SH-SY5Y (cell line): ENCODE measurements at regions not wholly inside any gene's neighbourhood (a gene's known extent, or its start where the extent isn't known, plus 50 kb on each side); places are given as distances from the start of the nearest gene placed in this dataset.

ENCODE experiments used
- GATA2 ChIP-seq: IDR thresholded peaks from 2 replicates; pipeline ENCODE4 v1.6.1; 2011; ENCODE audit warnings: mild to moderate bottlenecking, low read depth, low read length
- GATA3 ChIP-seq: IDR thresholded peaks from 2 replicates; pipeline ENCODE4 v1.6.1; 2011; ENCODE audit warnings: low read depth, mild to moderate bottlenecking, low read length, moderate library complexity

- TF ChIP-seq GATA3 (no peak), GATA2 (no peak)
Observed at GRCh38 chr11:23010790-23011335, 150.6 kb upstream of the CCDC179 start.

DNA sequence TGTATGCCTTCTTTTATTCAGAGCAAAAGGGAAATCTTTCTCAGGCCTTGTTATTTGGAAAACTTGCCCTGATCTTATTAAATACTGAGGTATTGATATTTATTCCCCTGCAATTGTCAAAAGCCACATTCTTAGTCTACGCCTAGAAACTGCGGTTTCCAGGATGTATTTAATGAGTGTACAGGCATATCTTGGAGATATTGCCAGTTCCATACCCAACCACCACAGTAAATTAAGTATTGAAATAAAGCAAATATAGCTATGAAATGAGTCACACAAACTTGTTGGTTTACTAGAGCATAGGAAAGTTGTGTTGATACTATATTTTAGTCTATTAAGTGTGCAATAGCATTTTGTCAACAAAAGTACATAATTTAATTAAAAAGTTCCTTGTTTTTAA is 152.7 kb upstream of the CCDC179 start:
- TF ChIP-seq GATA2 (no peak), GATA3 (no peak)

GRCh38 chr11:23013509-23013908 is 153.2 kb upstream of the CCDC179 start:
- no peak for TF ChIP-seq GATA2
- TF ChIP-seq GATA3, result no peak

DNA sequence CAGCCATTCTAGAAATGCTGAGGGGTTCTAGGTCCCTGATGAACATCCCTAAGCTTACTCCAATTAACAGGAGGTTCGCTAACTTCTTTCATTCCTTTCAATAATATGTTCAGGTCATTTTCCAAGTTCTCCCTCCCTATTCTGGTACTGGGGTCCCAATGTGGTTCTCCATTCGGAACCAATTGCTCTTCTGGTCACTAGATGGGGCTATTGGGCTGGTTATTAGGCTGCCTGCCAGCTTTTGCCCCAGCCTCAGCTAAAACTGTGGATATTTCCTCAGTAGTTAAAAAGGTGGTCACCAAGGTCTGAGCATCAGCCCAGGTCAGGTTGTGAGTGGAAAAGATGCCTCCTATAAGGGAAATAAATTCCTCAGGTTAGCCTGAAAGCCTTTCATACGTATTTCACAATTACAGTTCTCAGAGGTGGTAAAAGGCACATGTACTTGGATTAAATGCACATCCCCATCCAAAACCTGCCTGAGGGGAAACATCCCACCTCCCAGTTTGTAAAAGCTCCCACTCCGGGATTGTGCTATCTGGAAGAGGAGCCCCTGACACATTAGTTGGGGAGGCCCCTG is 161.1 kb upstream of the CCDC179 start:
- TF ChIP-seq GATA2, result no peak
- TF ChIP-seq GATA3, result no peak

DNA sequence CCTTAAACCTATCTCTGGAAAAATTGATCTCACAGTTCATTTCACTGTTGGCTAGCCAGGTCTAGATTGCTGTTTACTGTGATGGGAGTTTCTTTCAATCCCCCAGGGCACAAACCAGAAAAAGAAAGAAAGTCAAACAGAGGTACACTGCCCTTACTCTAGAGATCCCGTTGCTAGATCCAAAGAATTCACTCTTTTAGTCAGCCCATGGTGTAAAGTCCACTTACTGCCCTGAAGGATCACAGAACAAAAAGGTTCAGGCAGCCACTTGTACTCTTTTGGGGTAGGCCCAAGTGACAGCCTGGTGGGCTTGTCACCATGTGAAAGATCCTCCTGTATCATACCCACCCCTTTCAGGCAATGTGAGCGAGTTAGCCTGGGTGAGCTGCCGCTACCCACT is 162.6 kb upstream of the CCDC179 start:
- TF ChIP-seq GATA2, result no peak
- no peak for TF ChIP-seq GATA3

DNA sequence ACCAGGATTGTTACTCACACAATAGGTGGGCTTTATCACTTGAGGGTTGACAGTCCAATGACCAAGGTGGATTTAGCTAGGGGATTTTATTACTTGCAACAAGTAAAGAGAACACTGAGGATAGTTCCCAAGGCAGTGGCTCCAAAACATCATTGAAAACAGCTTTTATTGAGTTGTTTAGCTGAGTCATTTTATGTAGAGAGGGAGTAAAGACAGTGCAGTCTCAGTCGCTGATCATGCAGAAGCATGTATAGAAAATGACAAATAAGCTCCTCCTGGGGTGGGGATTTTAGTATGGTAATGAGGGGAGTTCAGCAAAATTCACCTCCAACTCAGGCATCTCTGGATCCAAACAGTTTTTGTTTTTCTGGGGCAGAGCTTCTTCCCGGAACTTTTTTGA is 163.0 kb upstream of the CCDC179 start:
- no peak for TF ChIP-seq GATA2
- TF ChIP-seq GATA3, result no peak

DNA sequence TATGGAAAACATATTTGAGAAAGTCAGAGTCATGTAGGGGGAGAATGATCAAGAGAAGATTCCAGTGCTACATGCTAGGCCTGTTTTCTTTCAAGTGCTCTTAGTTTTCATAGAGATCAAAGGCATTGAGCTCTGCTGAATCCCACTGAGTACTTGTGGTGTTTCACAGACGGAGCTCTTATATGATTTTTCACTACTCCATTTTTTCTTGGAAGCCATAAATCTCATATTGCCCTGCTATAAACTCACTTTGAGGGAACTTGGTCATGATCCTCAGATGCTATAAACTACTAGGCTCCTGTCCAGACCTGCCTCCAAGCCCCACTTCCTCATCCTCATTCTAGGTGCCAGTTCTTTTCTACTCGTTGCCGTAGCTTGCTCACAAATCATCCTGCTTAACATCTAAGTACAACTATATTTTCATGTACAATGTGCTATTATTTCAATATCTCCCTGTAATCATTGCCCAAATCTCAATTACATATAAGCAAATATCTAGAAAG is 180.8 kb upstream of the CCDC179 start:
- no peak for TF ChIP-seq GATA3
- TF ChIP-seq GATA2, result no peak

DNA sequence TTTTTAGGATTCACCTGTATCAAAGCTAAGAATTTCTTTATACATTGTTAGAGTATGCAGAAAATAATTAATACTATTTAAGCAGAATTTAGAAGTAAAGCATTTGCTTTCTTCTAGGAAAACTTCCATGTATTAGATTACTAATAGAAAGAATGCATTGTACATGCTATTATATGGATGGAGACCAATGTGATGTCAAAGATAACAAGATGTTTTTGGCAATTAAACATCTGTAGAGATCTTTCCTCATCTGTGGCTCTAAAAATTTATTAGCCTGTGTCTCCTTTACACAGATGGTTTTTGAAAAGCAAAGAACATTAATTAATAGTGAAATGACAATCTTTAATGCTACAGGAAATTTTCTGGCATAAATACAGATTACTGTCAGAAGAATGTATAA is 198.4 kb upstream of the CCDC179 start:
- TF ChIP-seq GATA3 (no peak), GATA2 (no peak)

DNA sequence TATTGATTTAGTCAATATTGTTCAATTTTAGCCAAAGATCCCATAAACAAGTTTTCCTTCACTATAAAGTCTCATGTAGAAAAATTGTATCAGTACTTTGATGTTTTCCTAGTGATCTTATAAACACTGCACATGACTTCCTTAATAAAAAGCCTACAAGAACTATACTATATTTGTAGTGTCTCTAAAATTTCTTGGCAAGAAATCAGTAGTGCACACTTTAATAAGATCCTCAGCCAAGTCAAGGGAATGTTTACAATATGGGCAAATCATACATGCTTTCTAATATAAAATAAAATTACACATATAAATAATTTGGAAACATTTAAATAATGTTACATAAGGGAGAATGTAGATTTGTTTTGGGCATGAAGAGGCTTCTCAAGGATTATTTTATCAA is 203.0 kb upstream of the CCDC179 start:
- TF ChIP-seq GATA3 (no peak), GATA2 (no peak)

DNA sequence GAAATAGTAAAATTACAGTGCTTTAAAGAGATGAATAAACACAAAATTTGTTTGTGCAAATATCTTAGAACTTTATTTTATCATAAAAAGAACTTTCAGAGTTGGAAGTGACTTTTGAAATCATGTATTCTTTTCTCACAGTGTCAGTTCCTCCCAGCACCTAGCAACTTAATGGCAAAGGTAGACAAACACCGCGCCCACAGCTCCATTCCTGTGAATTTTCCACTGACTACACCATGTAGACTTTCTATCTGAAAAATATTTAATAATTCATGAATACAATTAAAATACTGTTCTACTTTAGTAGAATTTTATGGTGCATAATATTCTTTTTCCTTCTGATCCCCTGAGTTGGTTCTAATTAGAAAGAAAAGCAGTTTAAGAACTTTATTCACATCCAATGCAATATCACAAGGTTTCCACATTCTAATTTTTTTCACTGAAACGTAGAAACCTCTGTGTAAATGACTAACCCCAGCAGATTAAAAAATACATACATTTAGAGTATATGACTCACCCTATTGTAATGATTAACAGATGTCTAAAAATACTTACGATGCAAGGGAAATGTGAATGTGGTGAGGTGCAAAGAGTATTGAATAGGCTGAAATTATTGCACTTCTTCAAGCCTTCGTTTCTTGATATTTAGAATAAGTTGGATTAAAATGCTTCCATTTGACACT is 218.2 kb upstream of the CCDC179 start:
- no peak for TF ChIP-seq GATA3
- no peak for TF ChIP-seq GATA2

DNA sequence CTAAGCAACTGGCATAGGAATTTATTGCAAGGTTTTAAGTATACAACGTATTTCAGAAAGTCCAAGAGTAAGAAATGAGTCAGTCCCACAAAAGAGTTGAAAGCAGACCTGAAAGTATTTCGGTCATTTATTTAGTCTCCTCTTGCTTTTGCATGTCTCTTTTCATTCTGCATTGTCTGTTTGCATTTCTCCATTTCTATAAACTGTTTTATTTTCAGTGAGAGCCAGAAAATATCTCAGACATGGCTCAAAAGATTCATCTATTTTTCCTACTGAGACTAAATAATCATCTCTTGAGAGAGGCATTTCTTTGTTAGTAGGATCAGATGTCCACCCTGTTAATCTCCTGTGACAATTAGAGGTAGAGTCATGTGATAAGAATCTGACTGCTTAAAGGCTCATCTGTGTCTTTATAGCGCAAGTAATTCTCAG is 219.1 kb upstream of the CCDC179 start:
- TF ChIP-seq GATA2 (no peak), GATA3 (no peak)

- TF ChIP-seq GATA2 (no peak), GATA3 (no peak)
Observed at GRCh38 chr11:23087407-23087806, 227.1 kb upstream of the CCDC179 start.

- TF ChIP-seq GATA2 (no peak), GATA3 (no peak)
Observed at GRCh38 chr11:23090659-23091058, 230.4 kb upstream of the CCDC179 start.

DNA sequence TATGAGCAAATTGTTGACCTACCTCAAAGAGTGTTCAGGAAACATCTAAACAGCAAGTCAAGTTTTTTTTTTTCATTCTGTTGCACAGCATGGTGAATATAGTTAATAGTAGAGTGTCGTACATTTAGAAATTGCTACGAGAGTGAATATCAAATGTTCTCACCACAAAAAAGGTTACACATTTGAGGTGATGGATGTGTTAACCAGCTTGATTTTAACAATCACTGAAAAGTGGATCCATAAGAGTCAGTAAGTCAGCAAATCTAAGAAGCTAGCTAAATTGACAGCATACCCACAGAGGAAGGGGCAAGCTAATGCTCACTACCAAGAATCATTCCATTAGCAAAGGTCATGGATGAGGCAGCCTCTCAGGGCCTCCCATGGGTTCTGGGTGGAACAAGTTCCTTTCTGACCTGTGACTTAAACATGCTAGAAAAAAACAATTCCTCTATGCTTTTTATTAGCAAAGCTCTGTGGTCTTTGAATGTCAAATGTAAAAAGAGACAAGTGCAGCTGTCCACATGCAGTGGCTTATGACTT is 235.4 kb upstream of the CCDC179 start:
- no peak for TF ChIP-seq GATA2
- no peak for TF ChIP-seq GATA3

- TF ChIP-seq GATA3, result no peak
- TF ChIP-seq GATA2, result no peak
Observed at GRCh38 chr11:23097891-23098290, 237.6 kb upstream of the CCDC179 start.

DNA sequence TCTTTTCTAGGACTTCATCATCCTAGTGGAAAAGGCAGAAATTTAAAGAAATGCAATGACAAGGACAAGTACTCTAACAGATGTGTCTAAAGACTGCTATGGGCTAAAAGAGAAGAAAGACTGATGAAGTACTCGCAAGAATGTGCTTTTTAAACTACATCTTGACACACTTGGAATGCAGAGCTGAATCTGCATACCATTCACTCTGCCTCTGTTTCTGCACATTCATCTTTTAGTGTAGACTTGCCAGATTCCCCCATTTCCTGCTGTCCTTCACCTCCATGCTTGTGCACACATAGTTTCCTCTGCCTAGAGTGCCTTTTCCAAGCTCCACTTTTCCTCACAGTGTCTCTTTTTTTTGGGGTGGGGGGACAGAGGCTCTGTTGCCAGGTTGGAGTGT is 239.0 kb upstream of the CCDC179 start:
- TF ChIP-seq GATA3 (no peak), GATA2 (no peak)
